ENCODE measurements at regions not wholly inside any gene's neighbourhood (a gene's known extent, or its start where the extent isn't known, plus 50 kb on each side); places are given as distances from the start of the nearest gene placed in this dataset.
"Not testable (repeated sequence)": the region's sequence is repeated elsewhere in the genome, so short reads cannot be mapped to it uniquely, and the experiment has no call there.

DNA sequence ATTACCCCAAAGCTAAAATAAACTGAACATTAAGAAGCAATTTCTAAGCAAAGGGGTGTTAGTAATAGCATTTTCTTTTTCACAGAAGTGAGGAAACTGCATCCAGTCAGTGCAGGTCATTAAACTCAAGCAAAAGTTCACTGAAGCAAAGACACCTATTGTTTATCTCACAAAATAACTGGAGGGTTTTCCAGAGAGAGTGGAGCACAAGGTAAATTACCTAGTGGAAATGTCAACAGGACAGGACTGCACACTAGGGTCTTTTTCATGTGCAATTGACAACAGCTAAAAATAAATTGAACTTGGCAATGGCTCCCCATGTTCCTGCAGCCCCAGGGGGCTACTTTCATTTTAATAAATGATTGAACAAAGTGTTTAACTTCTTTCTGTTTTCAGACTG lies 742.0 kb downstream of the GALC start:
- Mint-ChIP-seq H3K36me3 (ENCODE audit: unreplicated experiment) (no peaks in the 10 kb centered on the region), H3K4me1 (ENCODE audit: low read depth, unreplicated experiment) (no peaks in the 10 kb centered on the region), H3K9me3 (ENCODE audit: unreplicated experiment) (no peaks in the 10 kb centered on the region), H3K27me3 (ENCODE audit: unreplicated experiment) (no peaks in the 10 kb centered on the region), H3K4me3 (ENCODE audit: unreplicated experiment) (no peak overlapping the region), H3K27ac (ENCODE audit: unreplicated experiment) (no peak overlapping the region)
- DNase-seq: no peak
- TF ChIP-seq, protein P1, sequence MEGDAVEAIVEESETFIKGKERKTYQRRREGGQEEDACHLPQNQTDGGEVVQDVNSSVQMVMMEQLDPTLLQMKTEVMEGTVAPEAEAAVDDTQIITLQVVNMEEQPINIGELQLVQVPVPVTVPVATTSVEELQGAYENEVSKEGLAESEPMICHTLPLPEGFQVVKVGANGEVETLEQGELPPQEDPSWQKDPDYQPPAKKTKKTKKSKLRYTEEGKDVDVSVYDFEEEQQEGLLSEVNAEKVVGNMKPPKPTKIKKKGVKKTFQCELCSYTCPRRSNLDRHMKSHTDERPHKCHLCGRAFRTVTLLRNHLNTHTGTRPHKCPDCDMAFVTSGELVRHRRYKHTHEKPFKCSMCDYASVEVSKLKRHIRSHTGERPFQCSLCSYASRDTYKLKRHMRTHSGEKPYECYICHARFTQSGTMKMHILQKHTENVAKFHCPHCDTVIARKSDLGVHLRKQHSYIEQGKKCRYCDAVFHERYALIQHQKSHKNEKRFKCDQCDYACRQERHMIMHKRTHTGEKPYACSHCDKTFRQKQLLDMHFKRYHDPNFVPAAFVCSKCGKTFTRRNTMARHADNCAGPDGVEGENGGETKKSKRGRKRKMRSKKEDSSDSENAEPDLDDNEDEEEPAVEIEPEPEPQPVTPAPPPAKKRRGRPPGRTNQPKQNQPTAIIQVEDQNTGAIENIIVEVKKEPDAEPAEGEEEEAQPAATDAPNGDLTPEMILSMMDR (IDR thresholded peaks at IDR 0.05; ENCODE audit: partially characterized antibody, unreplicated experiment): no peak

DNA sequence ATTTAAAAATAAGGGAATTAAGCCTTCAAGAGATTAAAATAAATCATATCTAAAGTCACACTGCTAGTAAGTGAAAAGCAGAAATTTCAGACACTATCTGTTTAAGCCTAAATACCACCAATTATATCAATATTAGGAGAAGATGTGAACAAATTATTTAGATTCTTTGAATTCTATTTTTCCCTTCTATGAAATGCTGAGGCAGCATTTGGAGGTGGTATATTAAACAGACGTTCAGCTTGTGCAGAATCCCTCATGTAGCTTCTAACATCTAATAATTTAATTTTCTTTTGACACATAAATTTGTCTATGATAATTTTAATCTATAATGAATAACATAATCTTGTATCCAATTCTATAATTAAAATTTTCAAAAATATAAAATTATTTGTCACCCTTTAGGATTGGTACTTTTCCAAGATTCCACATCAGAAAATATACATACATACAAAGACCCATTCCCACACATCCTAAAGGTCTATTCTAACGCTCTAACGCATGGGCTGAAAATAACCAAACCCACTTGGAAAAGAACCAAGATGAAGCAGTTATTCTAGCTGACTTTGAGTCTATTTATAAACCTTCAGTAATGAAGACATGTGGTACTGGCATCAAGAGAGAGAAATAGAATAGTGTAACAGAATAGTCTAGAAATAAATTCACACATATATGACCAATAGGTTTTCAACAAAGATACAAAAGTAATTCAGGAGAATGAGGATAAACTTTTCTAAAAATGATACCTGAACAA lies 751.8 kb downstream of the GALC start:
- H3K9me3 Mint-ChIP-seq (ENCODE audit: unreplicated experiment): no peaks in the 10 kb centered on the region
- DNase-seq: no peak
- H3K36me3 Mint-ChIP-seq (ENCODE audit: unreplicated experiment): no peaks in the 10 kb centered on the region
- peaks cover 9% of the 10 kb centered on the region for H3K4me1 Mint-ChIP-seq (ENCODE audit: low read depth, unreplicated experiment)
- no peaks in the 10 kb centered on the region for H3K27me3 Mint-ChIP-seq (ENCODE audit: unreplicated experiment)
- H3K4me3 Mint-ChIP-seq (ENCODE audit: unreplicated experiment): no peak overlapping the region
- H3K27ac Mint-ChIP-seq (ENCODE audit: unreplicated experiment): no peak overlapping the region
- TF ChIP-seq, protein P1 (IDR thresholded peaks at IDR 0.05; ENCODE audit: partially characterized antibody, unreplicated experiment): no peak

DNA sequence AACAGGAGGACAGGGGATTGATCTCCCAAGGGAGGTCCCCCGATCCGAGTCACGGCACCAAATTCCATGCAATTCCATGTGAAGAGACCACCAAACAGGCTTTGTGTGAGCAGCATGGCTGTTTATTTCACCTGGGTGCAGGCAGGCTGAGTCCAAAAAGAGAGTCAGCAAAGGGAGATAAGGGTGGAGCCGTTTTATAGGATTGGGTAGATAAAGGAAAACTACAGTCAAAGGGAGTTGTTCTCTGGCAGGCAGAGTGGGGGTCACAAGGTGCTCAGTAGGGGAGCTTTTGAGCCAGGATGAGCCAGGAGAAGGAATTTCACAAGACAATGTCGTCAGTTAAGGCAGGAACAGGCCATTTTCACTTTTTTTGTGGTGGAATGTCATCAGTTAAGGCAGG lies 752.7 kb downstream of the GALC start:
- not testable (repeated sequence) for H3K27me3 Mint-ChIP-seq (ENCODE audit: unreplicated experiment); H3K27ac Mint-ChIP-seq (ENCODE audit: unreplicated experiment); H3K4me3 Mint-ChIP-seq (ENCODE audit: unreplicated experiment); H3K36me3 Mint-ChIP-seq (ENCODE audit: unreplicated experiment); H3K4me1 Mint-ChIP-seq (ENCODE audit: low read depth, unreplicated experiment); H3K9me3 Mint-ChIP-seq (ENCODE audit: unreplicated experiment); DNase-seq

DNA sequence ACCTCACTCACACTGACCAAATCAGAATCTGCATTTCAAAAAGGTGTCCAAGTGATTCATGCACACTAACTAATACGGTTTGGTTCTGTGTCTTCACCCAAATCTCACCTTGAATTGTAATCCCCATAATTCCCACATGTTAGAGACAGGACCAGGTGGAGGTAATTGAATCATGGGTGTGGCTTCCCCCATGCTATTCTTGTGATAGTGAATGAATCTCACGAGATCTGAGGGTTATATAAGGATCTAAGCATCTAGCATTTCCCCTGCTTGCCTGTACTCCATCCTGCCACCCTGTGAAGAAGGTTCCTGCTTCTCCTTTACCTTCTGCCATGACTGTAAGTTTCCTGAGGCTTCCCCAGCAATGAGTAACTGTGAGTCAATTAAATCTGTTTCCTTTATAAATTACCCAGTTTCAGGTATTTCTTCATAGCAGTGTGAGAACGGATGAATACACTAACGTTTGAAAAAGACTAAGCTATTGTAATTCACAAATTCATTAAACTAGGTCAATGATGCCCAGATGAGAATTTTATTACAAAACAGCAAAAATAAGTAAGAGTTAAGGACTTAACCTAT lies 759.1 kb downstream of the GALC start:
- Mint-ChIP-seq H3K27me3 (ENCODE audit: unreplicated experiment) (no peaks in the 10 kb centered on the region), H3K4me1 (ENCODE audit: low read depth, unreplicated experiment) (peaks cover 3% of the 10 kb centered on the region), H3K36me3 (ENCODE audit: unreplicated experiment) (no peaks in the 10 kb centered on the region), H3K27ac (ENCODE audit: unreplicated experiment) (no peak overlapping the region), H3K9me3 (ENCODE audit: unreplicated experiment) (peaks cover 2% of the 10 kb centered on the region), H3K4me3 (ENCODE audit: unreplicated experiment) (no peak overlapping the region)
- TF ChIP-seq, protein P1 (IDR thresholded peaks at IDR 0.05; ENCODE audit: partially characterized antibody, unreplicated experiment): no peak
- no peak for DNase-seq

DNA sequence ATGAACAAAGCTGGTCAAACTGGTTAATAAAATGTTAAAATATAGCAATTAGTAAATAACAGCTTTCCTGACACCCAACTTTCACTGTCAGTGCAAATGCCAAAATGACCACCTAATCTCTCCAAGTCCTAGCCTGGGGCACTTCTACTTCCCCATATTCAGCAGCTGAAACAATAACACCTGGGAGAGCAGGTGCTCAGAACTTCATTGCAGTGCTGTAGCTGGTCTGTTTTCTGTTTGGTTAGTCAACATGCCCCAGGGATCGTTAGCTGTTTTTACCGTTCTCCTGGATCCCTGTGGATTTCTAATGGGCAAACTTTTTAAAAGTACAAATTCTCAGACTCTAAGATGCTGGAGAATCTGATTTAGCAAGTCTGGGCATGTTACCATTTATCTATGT lies 759.7 kb downstream of the GALC start:
- no peak for DNase-seq
- TF ChIP-seq, protein P1 (IDR thresholded peaks at IDR 0.05; ENCODE audit: partially characterized antibody, unreplicated experiment): no peak
- Mint-ChIP-seq H3K4me1 (ENCODE audit: low read depth, unreplicated experiment) (peaks cover 3% of the 10 kb centered on the region), H3K27ac (ENCODE audit: unreplicated experiment) (no peak overlapping the region), H3K27me3 (ENCODE audit: unreplicated experiment) (no peaks in the 10 kb centered on the region), H3K9me3 (ENCODE audit: unreplicated experiment) (peaks cover 2% of the 10 kb centered on the region), H3K4me3 (ENCODE audit: unreplicated experiment) (no peak overlapping the region), H3K36me3 (ENCODE audit: unreplicated experiment) (no peaks in the 10 kb centered on the region)

All from glutamatergic neuron (in vitro differentiated cells).